ENCODE measurements at regions not wholly inside any gene's neighbourhood (a gene's known extent, or its start where the extent isn't known, plus 50 kb on each side); places are given as distances from the start of the nearest gene placed in this dataset.

- no peak overlapping the region for H3K27ac ChIP-seq (ENCODE audit: insufficient read depth, low read length)
- CTCF ChIA-PET, result interaction anchor here (0.6 kb wide), 1 partner anchor 139 kb away, joined by 3 read pairs; no protein-coding TSS in a partner anchor
- ATAC-seq (ENCODE audit: low read depth), result no peak
Measured at GRCh38 chr5:121668635-121669034, 183.0 kb upstream of the FTMT start.

More at GRCh38 chr5:121668635-121669034, 183.0 kb upstream of the FTMT start:
- Histone ChIP-seq H2AFZ (replicated peaks; ENCODE audit: low read length, poor library complexity) (no peak overlapping the region), H3K9ac (ENCODE audit: low read depth, low read length) (no peak overlapping the region), H3K4me2 (ENCODE audit: low read depth, low read length) (no peak overlapping the region), H3K18ac (ENCODE audit: low read depth, low read length) (no peak overlapping the region), H2BK120ac (ENCODE audit: low read depth, low read length) (no peak overlapping the region), H4K20me1 (ENCODE audit: insufficient read depth, low read length) (no peaks in the 10 kb centered on the region), H4K91ac (ENCODE audit: insufficient read depth, low read depth, low read length) (no peak overlapping the region), H2BK15ac (ENCODE audit: low read depth, low read length) (no peak overlapping the region), H3K4ac (ENCODE audit: low read depth, low read length) (no peak overlapping the region), H3K14ac (replicated peaks; ENCODE audit: low read depth, low read length) (no peak overlapping the region), H2BK5ac (ENCODE audit: low read depth, low read length, poor library complexity, severe bottlenecking) (no peak overlapping the region), H3K36me3 (ENCODE audit: control insufficient read depth, insufficient read depth, low read length) (no peaks in the 10 kb centered on the region), H4K5ac (ENCODE audit: low read depth, low read length) (no peak overlapping the region), H2BK20ac (ENCODE audit: low read depth, low read length) (no peak overlapping the region), H4K8ac (ENCODE audit: low read depth in 2 of 2, low read length in 2 of 2) (no peak overlapping the region), H3K9me1 (ENCODE audit: insufficient read depth, low read length) (no peaks in the 10 kb centered on the region), H3K56ac (ENCODE audit: extremely low read depth, insufficient read depth, low read length) (no peak overlapping the region), H3K27me3 (ENCODE audit: control insufficient read depth, insufficient read depth, low read length) (no peaks in the 10 kb centered on the region), H3K4me1 (ENCODE audit: control insufficient read depth, insufficient read depth, low read length) (no peaks in the 10 kb centered on the region), H3K23ac (ENCODE audit: low read depth, low read length) (no peak overlapping the region), H3K4me3 (ENCODE audit: insufficient read depth, low read depth, low read length) (no peak overlapping the region), H2AK9ac (replicated peaks; ENCODE audit: low read depth, low read length, poor library complexity) (no peak overlapping the region), H3K79me1 (ENCODE audit: low read depth in 1 of 2, low read length in 2 of 2) (no peaks in the 10 kb centered on the region), H2AK5ac (ENCODE audit: low read depth, low read length) (no peak overlapping the region), H3K9me3 (ENCODE audit: control insufficient read depth, insufficient read depth, low read length) (no peaks in the 10 kb centered on the region)
- intact Hi-C loops (cut with micrococcal nuclease) (no loop called here), dilution Hi-C loops (cut with HindIII; ENCODE audit: low sequenced_read_pairs, unreplicated experiment) (no loop called here), in situ Hi-C loops (cut with MboI; ENCODE audit: low sequenced_read_pairs) (no loop called here)
- POLR2A ChIA-PET (ENCODE audit: unreplicated experiment), result no interaction called here
- no CpG with 5 or more reads among the region's 1 CpG for WGBS, 2 experiments (ENCODE audit: extremely low coverage in 2 of 2, insufficient read length in 1 of 2)
- no peak for DNase-seq
- BruUV-seq (replicated peaks), result no TSS peak
- TF ChIP-seq RFX5 (IDR thresholded peaks at IDR 0.05; ENCODE audit: low read depth, low read length) (no peak), RAD21 (IDR thresholded peaks at IDR 0.05; ENCODE audit: low read length) (no peak), CEBPB (IDR thresholded peaks at IDR 0.05; ENCODE audit: low read depth, low read length) (no peak), BHLHE40 (IDR thresholded peaks at IDR 0.05; ENCODE audit: low read depth, low read length) (no peak), CTCF (conservative IDR thresholded peaks at IDR 0.05; ENCODE audit: low read depth, low read length) (no peak), CHD1 (IDR thresholded peaks at IDR 0.05; ENCODE audit: low read depth, low read length) (no peak), POLR2A (IDR thresholded peaks at IDR 0.05; ENCODE audit: low read depth, low read length) (no peak), USF2 (IDR thresholded peaks at IDR 0.05; ENCODE audit: low read depth, low read length) (no peak), ELK1 (IDR thresholded peaks at IDR 0.05; ENCODE audit: borderline replicate concordance, low read depth, low read length) (no peak), NFE2L2 (IDR thresholded peaks at IDR 0.05; ENCODE audit: low read depth, low read length) (no peak), SMC3 (IDR thresholded peaks at IDR 0.05; ENCODE audit: low read depth, low read length) (no peak), MXI1 (IDR thresholded peaks at IDR 0.05; ENCODE audit: borderline replicate concordance, low read depth, low read length) (no peak), MAFK (IDR thresholded peaks at IDR 0.05; ENCODE audit: low read depth, low read length) (no peak), MAZ (IDR thresholded peaks at IDR 0.05; ENCODE audit: borderline replicate concordance, low read depth, low read length) (no peak)

All from IMR-90 (cell line).